GM21717 (cell line): ENCODE measurements at regions not wholly inside any gene's neighbourhood (a gene's known extent, or its start where the extent isn't known, plus 50 kb on each side); places are given as distances from the start of the nearest gene placed in this dataset.

ENCODE experiments used
- ATAC-seq: cut with Tn5 transposase; IDR thresholded peaks from one replicate; pipeline ENCODE4 v1.9.1; 2021; ENCODE audit warnings: mild to moderate bottlenecking, moderate library complexity; ENCODE audit not compliant: unreplicated experiment

DNA sequence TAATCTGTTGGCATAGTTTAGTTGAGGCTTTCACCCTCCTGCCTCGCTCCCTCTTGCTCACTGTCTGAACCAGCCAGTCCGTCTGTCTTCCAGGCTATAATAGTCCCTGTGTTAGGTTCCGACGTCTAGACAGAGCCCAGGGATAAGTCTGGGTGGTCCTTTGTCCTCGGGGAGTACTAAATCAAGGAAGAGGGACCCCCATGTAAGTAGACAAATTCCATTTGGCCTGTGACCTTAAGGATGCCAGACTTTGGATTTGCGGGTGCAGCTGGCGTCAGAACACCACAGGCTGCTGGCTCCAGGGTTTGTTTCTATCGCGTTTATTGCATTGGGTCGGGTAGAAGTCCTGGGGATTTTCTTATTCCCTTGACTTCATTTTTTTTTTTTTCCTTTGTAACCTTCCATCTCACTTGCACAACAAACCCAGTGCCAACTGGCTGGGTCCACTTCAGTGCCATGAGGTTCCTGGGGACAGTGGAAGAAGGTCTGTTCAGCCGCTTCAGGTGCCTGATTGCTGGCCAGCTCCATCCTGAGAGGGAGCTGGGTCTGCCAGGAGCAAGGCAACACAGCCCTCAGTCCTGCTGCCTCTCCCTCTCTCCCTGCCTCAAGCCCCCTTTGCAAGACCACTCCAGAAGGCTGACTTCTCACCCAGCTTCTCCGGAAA lies 95.4 kb upstream of the KLHL25 start:
- no peak for ATAC-seq

DNA sequence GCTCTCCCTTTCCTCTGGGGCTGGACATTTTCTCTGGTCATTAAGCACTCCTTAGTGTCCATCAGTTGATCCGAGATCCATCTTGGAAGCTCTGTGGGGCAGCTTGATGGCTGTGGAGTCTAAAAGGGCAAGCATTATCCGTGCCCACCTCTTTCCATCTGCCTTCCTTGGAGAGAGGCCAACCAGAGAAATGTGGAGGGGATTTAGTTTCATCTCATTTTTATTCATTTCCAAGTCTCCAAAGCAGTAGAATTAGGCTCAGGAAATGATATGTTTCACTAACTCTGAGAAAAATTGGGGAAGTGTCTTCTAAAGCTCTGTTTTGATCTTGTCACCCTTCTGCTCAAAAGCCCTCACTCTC lies 95.9 kb upstream of the KLHL25 start:
- no peak for ATAC-seq

DNA sequence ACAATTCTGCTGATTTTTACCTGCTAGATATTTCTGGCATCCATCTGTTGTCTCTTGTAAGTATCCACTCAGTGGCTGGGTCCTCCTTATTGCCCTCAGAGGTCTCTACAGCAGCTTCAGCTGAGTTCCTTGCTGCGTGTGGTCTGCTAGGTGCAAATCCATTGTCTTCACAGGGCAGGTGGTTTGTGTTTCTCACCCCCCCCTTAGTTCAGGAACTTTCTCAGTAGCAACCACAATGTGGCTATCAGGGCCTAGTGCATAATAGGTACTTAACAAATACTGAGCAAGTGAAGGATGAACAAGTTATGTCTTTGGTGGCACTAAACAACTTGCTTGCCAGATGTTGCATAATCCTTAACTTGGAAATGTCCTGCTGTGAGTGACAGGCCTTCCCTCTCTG lies 96.7 kb upstream of the KLHL25 start:
- ATAC-seq = no peak

DNA sequence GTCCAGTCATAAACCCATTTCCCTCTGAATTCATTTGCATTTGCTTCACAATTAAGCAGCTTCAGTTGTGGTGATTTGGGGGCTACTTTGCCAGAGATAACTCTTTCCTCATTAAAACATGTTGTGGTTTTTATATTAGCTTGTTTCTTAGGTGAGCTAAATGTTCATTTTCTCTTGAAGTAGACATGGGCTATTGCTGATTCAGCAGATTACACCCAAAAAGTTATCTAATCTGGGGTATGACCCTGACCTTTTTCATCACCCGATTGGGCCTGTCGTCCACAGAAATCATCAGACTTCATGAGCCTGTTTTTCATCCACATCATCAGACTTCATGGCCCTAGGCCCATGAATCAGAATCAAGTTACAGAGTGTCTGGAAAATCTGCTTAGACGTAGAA lies 97.5 kb upstream of the KLHL25 start:
- ATAC-seq = no peak

DNA sequence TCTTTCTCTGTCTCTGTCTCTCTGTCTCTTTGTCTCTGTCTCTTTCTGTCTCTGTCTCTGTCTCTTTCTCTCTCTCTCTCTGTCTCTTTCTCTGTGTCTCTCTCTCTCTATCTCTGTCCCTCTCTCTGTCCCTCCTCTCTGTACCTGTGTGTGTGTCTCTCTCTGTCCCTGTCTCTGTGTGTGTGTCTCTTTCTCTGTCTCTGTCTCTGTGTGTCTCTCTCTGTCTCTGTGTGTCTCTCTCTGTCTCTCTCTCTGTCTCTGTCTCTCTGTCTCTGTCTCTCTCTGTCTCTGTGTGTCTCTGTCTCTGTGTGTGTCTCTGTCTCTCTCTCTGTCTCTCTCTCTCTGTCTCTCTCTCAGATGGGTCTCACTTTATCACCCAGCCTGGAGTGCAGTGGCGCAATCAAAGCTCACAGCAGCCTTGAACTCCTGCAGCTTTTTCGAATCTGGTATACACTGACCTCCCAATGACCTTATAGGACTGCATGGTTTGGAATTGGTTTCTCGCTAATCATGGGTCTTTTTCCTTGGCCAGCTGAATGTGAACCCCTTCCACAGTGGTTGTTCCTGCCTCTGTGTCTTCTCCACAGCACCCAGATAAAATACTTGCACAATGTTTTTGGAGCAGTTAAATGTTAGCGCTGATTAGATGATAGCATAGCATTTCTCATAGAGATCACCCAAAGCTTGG lies 102.6 kb upstream of the KLHL25 start:
- no peak for ATAC-seq

DNA sequence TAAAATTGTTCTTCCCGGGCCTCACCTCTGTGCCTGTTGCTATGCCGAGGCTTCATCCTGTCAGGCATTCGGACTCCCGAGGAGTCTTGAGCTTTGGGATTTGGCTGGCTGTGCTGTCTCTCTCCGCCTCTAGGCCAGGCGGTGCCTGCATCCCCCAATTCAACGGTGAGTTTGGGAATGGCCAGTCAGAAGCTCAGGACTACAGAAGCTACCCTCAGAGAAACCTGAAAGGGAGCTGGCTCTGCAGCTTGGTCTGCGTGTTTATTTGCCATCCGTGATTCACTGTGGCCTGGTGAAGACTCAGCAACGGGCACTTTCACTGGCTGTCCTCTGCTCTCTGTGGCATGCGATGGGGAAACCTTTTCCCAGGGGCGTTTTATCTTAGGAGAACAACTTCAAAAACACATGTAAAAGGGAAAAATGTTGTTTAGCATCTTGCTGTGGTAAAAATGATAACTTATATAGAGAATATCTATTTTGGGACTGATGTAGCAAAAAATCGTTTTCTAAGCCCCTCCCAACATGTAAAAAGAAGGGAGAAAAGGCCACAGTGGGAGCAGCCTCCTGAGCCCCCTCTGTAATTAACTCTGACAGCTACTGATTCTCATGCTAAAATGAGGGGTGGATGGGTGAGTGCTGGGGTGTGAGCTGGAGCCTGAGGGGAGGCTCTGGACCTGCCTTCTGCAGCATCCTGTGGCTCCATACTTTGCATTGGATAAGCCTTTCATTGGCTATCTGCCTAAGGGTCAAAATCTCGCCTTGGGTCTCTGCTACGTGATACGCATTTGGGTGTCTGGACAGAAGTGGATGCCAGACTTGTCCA lies 103.4 kb upstream of the KLHL25 start:
- ATAC-seq = no peak

DNA sequence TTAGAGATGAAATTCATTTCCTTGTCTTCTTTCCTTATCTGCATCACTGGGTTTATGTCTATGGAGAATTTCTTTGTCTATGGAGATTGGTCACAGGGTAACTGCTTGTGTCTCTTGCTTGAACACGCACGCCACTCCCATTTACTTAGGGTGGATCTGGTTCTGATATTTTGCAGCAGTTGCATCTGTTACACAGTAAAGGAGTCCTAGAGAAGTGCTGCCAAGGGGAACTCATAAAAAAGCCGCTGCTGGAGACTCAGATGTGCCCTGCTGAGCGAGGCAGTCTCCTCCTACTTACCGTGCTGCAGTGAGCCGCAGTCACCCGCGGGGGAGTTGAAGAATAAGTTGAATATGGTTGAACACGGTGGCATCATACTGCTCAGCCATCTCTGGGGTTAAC lies 105.2 kb upstream of the KLHL25 start:
- ATAC-seq = no peak

DNA sequence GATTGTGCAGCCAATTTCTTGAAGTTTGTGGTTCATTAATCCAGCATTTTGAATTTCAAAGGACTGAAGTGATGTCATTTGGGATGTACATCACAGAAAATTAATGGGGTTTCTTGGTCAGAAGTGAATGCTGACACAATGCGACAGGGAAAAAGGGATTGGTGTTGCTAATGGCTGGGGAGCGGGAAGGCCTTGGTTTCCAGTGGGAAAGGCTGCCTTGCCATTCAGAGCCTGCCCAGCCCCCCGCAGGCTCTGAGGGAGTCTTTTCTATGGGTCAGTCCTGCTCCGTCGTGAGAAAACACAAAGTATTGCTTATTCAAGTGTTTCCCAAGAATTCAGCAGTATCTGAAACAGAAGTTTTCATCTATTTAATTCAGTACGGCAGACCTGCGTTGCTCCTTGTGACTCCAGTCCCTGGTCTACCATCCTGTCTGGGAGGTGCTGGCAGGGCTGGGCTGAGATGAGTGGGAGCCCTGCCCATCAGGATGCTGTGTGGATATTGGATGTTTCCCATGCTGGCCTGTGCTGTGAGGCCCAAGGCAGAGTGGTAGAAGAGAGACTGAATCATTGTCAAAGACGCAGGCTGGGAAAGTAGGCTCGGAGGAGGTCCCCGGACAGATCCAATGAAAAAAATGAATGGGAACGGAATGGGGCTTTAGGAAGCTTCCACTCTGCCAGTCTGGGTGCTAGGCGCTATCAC lies 111.2 kb upstream of the KLHL25 start:
- ATAC-seq = no peak

DNA sequence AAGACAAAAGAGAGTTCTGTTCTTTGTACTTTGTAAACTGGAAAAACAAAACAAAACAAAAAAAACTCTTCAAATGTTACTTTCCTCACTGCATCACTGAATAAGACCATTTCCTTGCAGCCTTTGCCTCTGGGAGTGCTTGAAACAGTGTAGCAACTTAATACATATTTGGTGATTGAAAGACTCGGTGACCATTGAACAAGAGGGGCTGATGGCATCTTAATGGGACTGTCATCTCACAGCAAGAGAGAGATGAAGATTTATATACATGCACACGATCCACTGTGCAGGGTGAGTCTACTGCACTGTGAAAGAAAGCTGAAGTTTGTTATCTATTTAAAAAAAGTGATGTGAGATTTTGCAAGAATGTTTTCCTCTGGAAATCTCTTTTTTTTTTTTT lies 111.9 kb upstream of the KLHL25 start:
- no peak for ATAC-seq

DNA sequence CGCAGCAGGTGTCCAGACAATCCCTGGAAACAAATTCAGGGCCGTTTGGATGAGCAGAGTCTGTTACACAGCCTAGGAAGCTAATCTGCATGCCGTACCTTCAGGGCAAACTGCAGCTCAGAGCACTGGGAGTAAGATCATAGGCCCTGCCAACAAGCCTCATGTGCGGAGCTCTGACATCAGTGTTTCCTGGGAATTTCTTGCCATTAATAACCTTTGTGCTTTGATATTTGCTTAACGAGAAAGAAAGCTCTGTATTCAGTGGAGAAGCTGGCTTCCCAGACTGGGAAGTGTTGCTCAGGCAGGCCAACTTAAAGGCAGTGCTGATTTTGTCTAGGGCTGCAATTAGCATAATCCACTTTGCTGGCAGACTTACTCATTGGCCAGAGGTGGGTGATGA lies 116.1 kb upstream of the KLHL25 start:
- ATAC-seq = no peak

DNA sequence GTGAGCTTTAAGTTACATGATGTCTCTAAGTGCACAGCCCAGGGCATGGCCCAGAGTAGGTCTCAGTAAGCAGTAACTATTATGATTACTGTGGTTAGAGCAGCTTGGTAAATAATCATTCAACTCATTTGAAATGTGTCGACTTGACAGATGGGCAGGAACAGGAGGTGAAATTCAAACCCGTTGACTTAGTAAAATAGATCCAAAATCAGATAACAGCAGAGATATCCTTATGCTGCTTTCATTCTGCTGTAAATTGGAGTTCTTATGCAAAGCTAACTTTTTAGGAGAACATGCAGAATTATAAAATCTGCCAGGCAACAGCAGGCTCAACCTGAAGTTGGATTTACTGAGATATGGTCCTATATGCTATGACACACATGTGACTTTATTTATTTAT lies 118.7 kb upstream of the KLHL25 start:
- ATAC-seq = no peak

DNA sequence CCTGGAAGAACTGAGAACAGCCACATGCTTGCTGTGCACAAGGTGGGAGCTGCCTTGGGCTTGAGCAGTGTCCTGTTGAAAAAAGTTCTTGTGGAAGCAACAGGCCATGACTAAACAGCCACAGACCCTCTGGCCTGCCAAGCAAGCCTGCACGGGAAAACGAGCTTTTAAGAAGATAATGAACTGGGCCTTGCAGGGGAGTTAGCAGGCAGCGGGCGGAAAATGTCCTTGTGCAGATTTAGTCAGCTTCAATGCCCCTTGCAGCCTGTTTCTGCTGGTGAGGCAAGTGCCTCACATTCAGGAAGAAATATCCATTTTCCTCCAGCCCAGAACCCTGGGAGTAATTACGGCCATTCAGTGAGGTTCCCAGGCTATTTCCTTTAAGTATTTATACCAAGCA lies 126.2 kb upstream of the KLHL25 start:
- no peak for ATAC-seq

DNA sequence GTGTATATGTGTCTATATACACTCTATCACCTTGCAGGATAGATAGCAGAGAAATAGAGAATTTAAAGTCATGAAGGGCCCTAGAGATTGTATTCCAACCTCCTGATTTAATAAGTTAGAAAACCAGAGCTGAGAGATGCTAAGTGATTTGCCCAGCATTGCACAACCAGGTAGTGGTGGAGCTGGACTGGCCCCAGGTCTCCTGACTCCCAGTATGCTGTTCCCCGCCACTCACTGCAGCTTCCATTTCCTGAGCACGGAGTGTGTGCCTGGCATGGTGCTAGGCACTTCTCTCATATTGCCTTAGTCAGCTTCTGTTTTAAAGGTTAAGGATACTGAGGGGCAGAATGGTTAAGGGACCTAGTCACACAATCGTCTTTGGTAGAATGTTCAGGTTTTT lies 129.4 kb upstream of the KLHL25 start:
- no peak for ATAC-seq

DNA sequence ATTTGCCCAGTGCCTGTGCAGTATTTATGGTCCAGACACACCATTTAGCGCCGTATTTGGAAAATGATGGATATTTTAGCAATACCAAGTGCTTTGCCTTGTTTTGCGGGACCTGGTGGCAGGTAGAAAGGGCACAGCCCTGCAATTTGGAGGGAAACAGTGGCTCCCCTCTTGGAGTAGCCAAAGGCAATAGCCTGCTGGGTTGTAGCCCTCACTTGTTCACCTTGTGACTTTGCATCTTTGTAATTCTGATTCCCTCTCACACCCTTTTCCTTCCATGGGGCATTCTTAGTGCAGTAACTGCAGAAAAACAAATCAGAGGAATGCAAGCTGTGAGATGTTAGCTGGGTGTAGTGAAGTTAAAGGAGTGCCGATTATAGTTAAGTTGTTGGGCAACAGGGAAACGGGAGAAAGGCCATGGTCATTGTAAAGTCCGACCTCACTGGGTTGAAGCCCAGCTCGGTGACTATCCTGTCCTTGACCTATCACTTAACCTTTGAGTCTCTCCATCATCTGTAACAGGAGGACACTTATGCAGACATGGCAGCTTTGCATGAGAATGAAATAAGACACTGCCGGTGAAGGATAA lies 131.0 kb upstream of the KLHL25 start:
- ATAC-seq = no peak

DNA sequence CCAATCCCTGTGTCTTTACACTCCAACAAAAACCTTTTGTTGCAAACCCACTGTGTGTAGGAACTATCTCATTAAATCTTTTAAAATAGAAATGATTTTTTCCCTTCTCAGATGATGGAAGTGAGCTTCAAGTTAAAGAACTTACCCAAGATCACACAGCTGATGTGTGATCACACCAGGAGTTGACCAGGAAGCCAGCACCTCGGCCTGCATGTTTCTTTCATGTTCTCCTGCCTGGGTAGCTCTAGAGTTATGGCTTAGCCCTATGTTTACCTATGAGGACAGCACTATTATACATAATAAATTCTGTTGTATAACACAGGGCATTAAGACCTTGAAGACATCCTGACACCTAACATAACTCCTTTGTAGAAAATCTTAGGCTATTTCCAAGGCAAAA lies 132.1 kb upstream of the KLHL25 start:
- no peak for ATAC-seq

DNA sequence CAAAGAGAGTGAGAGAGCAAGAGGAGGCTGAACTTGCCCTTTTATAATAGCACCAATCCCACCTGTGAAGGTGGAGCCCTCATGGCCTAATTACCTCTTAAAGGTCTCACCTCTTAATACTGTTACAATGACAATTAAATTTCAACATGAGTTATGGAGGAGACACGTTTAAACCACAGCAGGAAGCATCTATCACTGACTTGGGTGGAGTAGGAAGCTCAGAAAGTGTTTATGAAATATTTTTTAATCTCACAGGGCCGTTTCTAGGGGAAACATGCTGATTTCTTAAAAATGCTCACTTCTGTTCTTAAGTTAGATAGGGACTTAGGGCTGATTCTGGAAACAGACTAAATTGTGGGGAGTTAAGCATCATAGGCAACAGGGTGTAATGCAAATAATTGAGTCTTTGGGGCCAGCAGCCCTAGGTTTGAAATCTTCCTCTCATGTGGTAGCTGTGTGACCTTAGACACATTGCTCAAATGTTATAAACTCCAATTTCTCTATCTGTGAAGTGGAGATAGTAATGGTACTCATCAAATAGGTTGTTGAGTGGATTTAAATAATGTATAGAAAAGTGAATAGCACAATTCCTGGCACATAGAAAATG lies 133.3 kb upstream of the KLHL25 start:
- no peak for ATAC-seq

DNA sequence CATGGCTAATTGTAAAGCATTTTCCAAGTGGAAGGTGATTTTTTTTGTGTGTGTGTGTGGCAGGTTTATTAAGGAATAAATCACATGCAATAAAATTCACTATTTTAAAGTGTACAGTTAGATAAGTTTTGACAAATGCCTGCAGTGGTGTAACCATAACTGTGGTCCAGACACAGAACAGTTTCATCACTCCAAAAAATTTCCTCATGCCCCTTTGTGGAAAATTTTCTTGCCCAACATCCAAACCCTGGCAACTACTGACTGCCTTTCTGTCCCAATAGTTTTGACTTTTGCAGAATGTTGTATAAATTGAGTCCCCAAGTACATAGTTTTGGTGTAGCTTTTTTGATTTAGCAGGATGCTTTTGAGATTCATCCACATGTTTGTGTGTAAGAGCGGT lies 135.1 kb upstream of the KLHL25 start:
- no peak for ATAC-seq

DNA sequence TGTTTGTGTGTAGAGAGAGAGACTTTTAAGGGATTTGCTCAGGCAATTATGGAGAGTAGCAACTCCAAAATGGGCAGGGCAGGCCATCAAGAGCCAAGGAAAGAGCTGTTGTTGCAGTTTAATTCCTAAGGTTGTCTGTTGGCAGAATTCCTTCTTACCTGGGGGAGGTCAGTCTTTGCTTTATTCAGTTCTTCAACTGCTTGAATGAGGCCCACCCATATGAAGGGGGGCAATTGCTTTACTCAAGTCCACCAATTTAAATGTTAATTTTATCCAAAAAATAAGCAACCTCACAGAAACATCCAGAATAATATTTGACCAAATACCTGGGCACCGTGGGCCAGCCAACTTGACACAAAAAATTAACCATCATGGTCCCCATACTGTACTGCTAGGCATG lies 137.7 kb upstream of the KLHL25 start:
- ATAC-seq = no peak

DNA sequence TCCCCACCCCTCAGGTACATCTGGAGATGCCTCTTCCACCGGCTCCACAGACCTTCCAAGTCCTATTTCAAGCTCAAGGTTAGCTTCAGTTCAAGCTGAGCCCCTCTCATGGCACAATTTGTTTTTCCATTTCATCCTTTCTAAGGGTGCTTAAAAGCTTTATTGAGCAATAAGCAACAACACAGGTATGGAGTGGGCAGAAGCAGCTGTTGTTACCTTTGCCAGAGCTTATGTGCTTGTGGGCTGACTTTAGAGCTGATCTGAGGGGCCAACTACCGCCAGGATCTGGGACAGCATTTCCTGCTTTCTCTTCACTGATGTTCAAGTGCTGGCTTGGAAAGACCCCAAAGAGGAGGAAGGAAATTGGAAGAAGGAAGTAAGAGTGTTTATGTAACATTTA lies 140.0 kb upstream of the KLHL25 start:
- no peak for ATAC-seq

DNA sequence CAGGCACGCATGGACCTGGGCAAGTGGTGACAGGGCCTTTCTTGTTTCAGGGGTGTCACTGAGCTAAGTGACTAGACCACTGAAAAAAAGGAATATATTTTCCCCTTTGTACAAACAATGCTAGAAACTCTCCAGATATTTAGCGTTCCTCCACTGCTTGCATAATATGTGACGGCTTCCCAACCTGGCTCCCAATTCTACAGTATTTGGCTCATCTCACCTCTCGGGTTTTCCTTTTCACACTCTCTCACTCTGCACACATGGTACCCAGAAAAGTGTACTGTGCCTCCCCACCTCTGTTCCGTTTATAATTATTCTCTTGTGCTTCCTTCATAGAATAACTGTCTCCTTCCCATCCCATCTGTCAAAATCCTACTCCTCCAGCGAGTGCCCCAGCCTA lies 140.5 kb upstream of the KLHL25 start:
- no peak for ATAC-seq

DNA sequence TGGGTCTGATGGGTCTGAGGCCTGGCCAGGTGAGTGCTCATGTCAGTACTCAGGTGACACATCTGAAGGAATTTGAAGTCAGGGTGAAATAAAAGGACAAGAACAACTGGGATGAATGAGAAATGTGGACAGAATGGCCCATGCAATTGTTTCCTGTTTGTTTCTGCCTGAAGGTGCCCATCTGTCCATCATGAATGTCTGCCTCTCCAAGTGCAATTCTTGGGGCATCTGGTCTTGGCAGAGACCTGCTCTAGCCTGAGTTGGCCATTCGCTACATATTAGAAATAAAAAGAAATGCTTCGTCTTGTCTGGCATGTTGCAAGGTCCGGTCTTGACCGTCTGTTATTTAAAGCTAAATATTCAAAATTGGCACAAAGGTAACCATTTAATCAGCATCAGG lies 142.0 kb upstream of the AGBL1 start:
- ATAC-seq = no peak
